ENCODE measurements at regions not wholly inside any gene's neighbourhood (a gene's known extent, or its start where the extent isn't known, plus 50 kb on each side); places are given as distances from the start of the nearest gene placed in this dataset.

GRCh38 chr1:116856312-116856711 is 53.4 kb upstream of the PTGFRN start:
- no peak overlapping the region for H3K27ac ChIP-seq
- 84 to 92% methylated on average over 3 of the region's 3 CpGs for WGBS, 2 donors (ENCODE audit: low coverage in 1 of 2)
- H3K4me1 ChIP-seq: peaks cover 13 to 35% (median 23%) of the 10 kb centered on the region in 4 donors
- no peak for TF ChIP-seq POLR2A (IDR thresholded peaks at IDR 0.05)
- TF ChIP-seq CTCF (IDR thresholded peaks at IDR 0.05): no peak
- no peak for TF ChIP-seq POLR2AphosphoS5 (IDR thresholded peaks at IDR 0.05)
- TF ChIP-seq EP300 (IDR thresholded peaks at IDR 0.05; ENCODE audit: low read depth): no peak
- H3K9me3 ChIP-seq: no peaks in the 10 kb centered on the region
- no peaks in the 10 kb centered on the region for H3K27me3 ChIP-seq
- DNase-seq: no peak
- intact Hi-C loops (cut with DNase I; ENCODE audit: low total_unique reads): loop anchor here (10.0 kb wide), 1 partner anchor 198 kb away; no protein-coding TSS in a partner anchor
- in situ Hi-C loops (cut with MboI; ENCODE audit: low pct_ligation_motif_present in 1 of 4, low pct_unique_long_range_greater_than_20kb in 1 of 4, low sequenced_read_pairs in 3 of 4): no loop called here
- H3K4me3 ChIP-seq: no peak overlapping the region
- H3K36me3 ChIP-seq: no peaks in the 10 kb centered on the region

- no peaks in the 10 kb centered on the region for H3K36me3 ChIP-seq
- in situ Hi-C loops (cut with MboI; ENCODE audit: low pct_ligation_motif_present in 1 of 4, low pct_unique_long_range_greater_than_20kb in 1 of 4, low sequenced_read_pairs in 3 of 4) (no loop called here), intact Hi-C loops (cut with DNase I; ENCODE audit: low total_unique reads) (loop anchor here (10.0 kb wide), 1 partner anchor 198 kb away; no protein-coding TSS in a partner anchor)
- DNase-seq: no peak
- no peak overlapping the region for H3K27ac ChIP-seq
- H3K4me3 ChIP-seq: no peak overlapping the region
- 87 to 97% methylated on average over 3 of the region's 3 CpGs for WGBS, 2 donors (ENCODE audit: low coverage in 1 of 2)
- no peak for TF ChIP-seq POLR2A (IDR thresholded peaks at IDR 0.05)
- no peak for TF ChIP-seq CTCF (IDR thresholded peaks at IDR 0.05)
- TF ChIP-seq POLR2AphosphoS5 (IDR thresholded peaks at IDR 0.05): no peak
- TF ChIP-seq EP300 (IDR thresholded peaks at IDR 0.05; ENCODE audit: low read depth): no peak
- peaks cover 13 to 35% (median 23%) of the 10 kb centered on the region in 4 donors for H3K4me1 ChIP-seq
- H3K27me3 ChIP-seq: no peaks in the 10 kb centered on the region
- H3K9me3 ChIP-seq: no peaks in the 10 kb centered on the region
These were observed 52.6 kb upstream of the PTGFRN start for GRCh38 chr1:116857092-116857491.

Measured in transverse colon (tissue), 4 donors.